PFSK-1 (cell line): ENCODE measurements at regions not wholly inside any gene's neighbourhood (a gene's known extent, or its start where the extent isn't known, plus 50 kb on each side); places are given as distances from the start of the nearest gene placed in this dataset.

Source experiments
- FOXP2 ChIP-seq: optimal IDR thresholded peaks from 2 replicates; pipeline ENCODE3; 2011; ENCODE audit warnings: borderline replicate concordance, control low read depth, inconsistent platforms; ENCODE audit not compliant: insufficient read depth; ENCODE audit errors: extremely low read length, extremely low read depth
- POLR2AphosphoS5 ChIP-seq: IDR thresholded peaks from 2 replicates; pipeline ENCODE4 v1.6.1; 2012; ENCODE audit warnings: low read depth, mild to moderate bottlenecking, control low read depth, low read length, moderate library complexity
- SIN3A ChIP-seq: IDR thresholded peaks from 2 replicates; pipeline ENCODE4 v1.6.1; 2012; ENCODE audit warnings: mild to moderate bottlenecking, low read length, moderate library complexity, borderline replicate concordance; ENCODE audit not compliant: insufficient read depth
- TAF1 ChIP-seq: IDR thresholded peaks from 2 replicates; pipeline ENCODE4 v1.6.1; 2012; ENCODE audit warnings: low read length, control low read depth, borderline replicate concordance; ENCODE audit not compliant: insufficient read depth
- TF ChIP-seq, protein P1 (sequence below), 2 experiments: IDR thresholded peaks; 2 replicates each; pipeline versions ENCODE4 v1.6.1 to v1.8.0; 2011 to 2012; ENCODE audit warnings: low read depth in 2 of 2, low read length in 2 of 2, control low read depth in 1 of 2, inconsistent platforms in 1 of 2, mild to moderate bottlenecking in 1 of 2, moderate library complexity in 1 of 2; ENCODE audit not compliant: insufficient read depth in 1 of 2

DNA sequence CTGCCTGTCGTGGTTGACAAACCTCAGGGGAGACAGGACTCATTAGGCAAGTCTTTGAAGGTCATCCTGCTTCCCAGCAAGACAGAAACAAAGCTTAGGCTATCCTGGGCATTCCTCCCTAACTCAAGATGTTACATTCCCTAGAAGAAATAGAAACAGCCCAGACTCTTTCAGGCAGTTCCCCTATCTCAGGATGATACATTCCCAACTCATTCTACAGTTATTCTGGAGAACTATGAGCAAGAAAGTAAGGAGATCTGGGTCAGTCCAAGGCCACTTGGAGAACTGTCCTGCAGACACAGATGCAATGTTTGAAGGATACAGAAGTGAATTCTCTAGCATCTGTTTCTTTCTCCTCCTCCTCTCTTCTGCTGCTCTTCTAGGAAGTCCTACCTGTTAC, 220.1 kb upstream of the NCKAP5 start:
- TF ChIP-seq POLR2AphosphoS5 (no peak), TAF1 (no peak), SIN3A (no peak), FOXP2 (no peak)
- TF ChIP-seq, protein P1, sequence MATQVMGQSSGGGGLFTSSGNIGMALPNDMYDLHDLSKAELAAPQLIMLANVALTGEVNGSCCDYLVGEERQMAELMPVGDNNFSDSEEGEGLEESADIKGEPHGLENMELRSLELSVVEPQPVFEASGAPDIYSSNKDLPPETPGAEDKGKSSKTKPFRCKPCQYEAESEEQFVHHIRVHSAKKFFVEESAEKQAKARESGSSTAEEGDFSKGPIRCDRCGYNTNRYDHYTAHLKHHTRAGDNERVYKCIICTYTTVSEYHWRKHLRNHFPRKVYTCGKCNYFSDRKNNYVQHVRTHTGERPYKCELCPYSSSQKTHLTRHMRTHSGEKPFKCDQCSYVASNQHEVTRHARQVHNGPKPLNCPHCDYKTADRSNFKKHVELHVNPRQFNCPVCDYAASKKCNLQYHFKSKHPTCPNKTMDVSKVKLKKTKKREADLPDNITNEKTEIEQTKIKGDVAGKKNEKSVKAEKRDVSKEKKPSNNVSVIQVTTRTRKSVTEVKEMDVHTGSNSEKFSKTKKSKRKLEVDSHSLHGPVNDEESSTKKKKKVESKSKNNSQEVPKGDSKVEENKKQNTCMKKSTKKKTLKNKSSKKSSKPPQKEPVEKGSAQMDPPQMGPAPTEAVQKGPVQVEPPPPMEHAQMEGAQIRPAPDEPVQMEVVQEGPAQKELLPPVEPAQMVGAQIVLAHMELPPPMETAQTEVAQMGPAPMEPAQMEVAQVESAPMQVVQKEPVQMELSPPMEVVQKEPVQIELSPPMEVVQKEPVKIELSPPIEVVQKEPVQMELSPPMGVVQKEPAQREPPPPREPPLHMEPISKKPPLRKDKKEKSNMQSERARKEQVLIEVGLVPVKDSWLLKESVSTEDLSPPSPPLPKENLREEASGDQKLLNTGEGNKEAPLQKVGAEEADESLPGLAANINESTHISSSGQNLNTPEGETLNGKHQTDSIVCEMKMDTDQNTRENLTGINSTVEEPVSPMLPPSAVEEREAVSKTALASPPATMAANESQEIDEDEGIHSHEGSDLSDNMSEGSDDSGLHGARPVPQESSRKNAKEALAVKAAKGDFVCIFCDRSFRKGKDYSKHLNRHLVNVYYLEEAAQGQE (IDR thresholded peaks at IDR 0.05; ENCODE audit: insufficient read depth in 1 of 2, low read depth in 2 of 2, low read length in 2 of 2), result no peak
